GM23338 (cell line): ENCODE measurements at regions not wholly inside any gene's neighbourhood (a gene's known extent, or its start where the extent isn't known, plus 50 kb on each side); places are given as distances from the start of the nearest gene placed in this dataset.

Experiments
- ATAC-seq: fragments of 200-7000 bp; cut with Tn5 transposase; 3 replicates; pipeline ENCODE4 v1.9.1; 2020
- DNase-seq: peaks from one replicate; pipeline ENCODE4 v3.0.0-alpha.2; 2015; ENCODE audit warnings: low spot score
- H2AFZ ChIP-seq: fragments of 200-600 bp; sonication (generic); 2 replicates; pipeline ENCODE4 v1.8.0; 2016; ENCODE audit warnings: antibody characterized with exemption, mild to moderate bottlenecking, moderate library complexity
- H3F3A ChIP-seq: fragments of 200-600 bp; sonication (generic); replicated peaks from 2 replicates; pipeline ENCODE4 v1.8.0; 2017; ENCODE audit warnings: antibody characterized with exemption, mixed run types, low read depth
- H3K27ac ChIP-seq: fragments of 200-600 bp; sonication (generic); 2 replicates; pipeline ENCODE4 v1.6.1; 2016; ENCODE audit warnings: low read depth
- H3K27me3 ChIP-seq: fragments of 200-600 bp; sonication (generic); 2 replicates; pipeline ENCODE4 v1.8.0; 2016; ENCODE audit warnings: mild to moderate bottlenecking, mixed run types, moderate library complexity; ENCODE audit not compliant: insufficient read depth
- H3K36me3 ChIP-seq: fragments of 200-600 bp; sonication (generic); 2 replicates; pipeline ENCODE4 v1.8.0; 2016; ENCODE audit warnings: mild to moderate bottlenecking; ENCODE audit not compliant: insufficient read depth
- H3K4me1 ChIP-seq: fragments of 200-600 bp; sonication (generic); 2 replicates; pipeline ENCODE4 v1.8.0; 2016; ENCODE audit warnings: mild to moderate bottlenecking, moderate library complexity; ENCODE audit not compliant: insufficient read depth
- H3K4me2 ChIP-seq: fragments of 200-600 bp; sonication (generic); 2 replicates; pipeline ENCODE4 v1.7.1; 2017; ENCODE audit warnings: mixed run types
- H3K4me3 ChIP-seq: fragments of 200-600 bp; sonication (generic); 2 replicates; pipeline ENCODE4 v1.6.1; 2016; ENCODE audit warnings: mixed run types
- H3K79me2 ChIP-seq: fragments of 200-600 bp; sonication (generic); replicated peaks from 2 replicates; pipeline ENCODE4 v1.8.0; 2017; ENCODE audit warnings: mild to moderate bottlenecking; ENCODE audit not compliant: insufficient read depth
- H3K9me2 ChIP-seq: fragments of 200-600 bp; sonication (generic); 2 replicates; pipeline ENCODE4 v1.8.0; 2017; ENCODE audit not compliant: insufficient read depth
- H4K20me1 ChIP-seq: fragments of 200-600 bp; sonication (generic); replicated peaks from 2 replicates; pipeline ENCODE4 v1.8.0; 2017; ENCODE audit warnings: mild to moderate bottlenecking; ENCODE audit not compliant: insufficient read depth
- H3K27ac Mint-ChIP-seq: 2 replicates; pipeline ENCODE4 v1.8.0; 2020; ENCODE audit warnings: inconsistent platforms, mild to moderate bottlenecking, moderate library complexity, mixed read lengths
- H3K27me3 Mint-ChIP-seq: 3 replicates; pipeline ENCODE4 v1.8.0; 2022; ENCODE audit warnings: low read depth, mild to moderate bottlenecking, moderate library complexity, mixed read lengths, inconsistent platforms; ENCODE audit not compliant: insufficient read depth, poor library complexity
- H3K36me3 Mint-ChIP-seq: 3 replicates; pipeline ENCODE4 v1.8.0; 2021; ENCODE audit warnings: low read depth, mild to moderate bottlenecking, inconsistent platforms, moderate library complexity, mixed read lengths
- H3K4me1 Mint-ChIP-seq: 3 replicates; pipeline ENCODE4 v1.8.0; 2020; ENCODE audit warnings: mild to moderate bottlenecking, inconsistent platforms, mixed read lengths
- H3K4me3 Mint-ChIP-seq: 3 replicates; pipeline ENCODE4 v1.8.0; 2021; ENCODE audit warnings: moderate library complexity, mild to moderate bottlenecking, inconsistent platforms, mixed read lengths
- H3K9me3 Mint-ChIP-seq: 3 replicates; pipeline ENCODE4 v1.8.0; 2020; ENCODE audit warnings: moderate library complexity, mild to moderate bottlenecking, inconsistent platforms, mixed read lengths
- CREB1 ChIP-seq: fragments of 250-450 bp; sonication (Bioruptor Pico); IDR thresholded peaks from 2 replicates; pipeline ENCODE4 v1.5.0; 2020; ENCODE audit warnings: low read depth, mild to moderate bottlenecking, moderate library complexity
- ETS1 ChIP-seq: IDR thresholded peaks from 2 replicates; pipeline ENCODE4 v1.6.1; 2016; ENCODE audit warnings: antibody characterized with exemption
- EZH2 ChIP-seq: fragments of 200-600 bp; sonication (generic); IDR thresholded peaks from one replicate; pipeline ENCODE4 v1.8.0; 2017; ENCODE audit warnings: antibody characterized with exemption, mild to moderate bottlenecking, low read depth; ENCODE audit not compliant: unreplicated experiment
- EZH2phosphoT487 ChIP-seq: fragments of 200-600 bp; sonication (generic); IDR thresholded peaks from one replicate; pipeline ENCODE4 v1.8.1; 2018; ENCODE audit warnings: antibody characterized with exemption; ENCODE audit not compliant: unreplicated experiment
- JUNB ChIP-seq: IDR thresholded peaks from one replicate; pipeline ENCODE4 v1.6.1; 2016; ENCODE audit warnings: antibody characterized with exemption; ENCODE audit not compliant: unreplicated experiment
- NANOG ChIP-seq: IDR thresholded peaks from 2 replicates; pipeline ENCODE4 v1.6.1; 2016; ENCODE audit warnings: antibody characterized with exemption, borderline replicate concordance
- POLR2AphosphoS5 ChIP-seq: IDR thresholded peaks from 2 replicates; pipeline ENCODE4 v1.6.1; 2016; ENCODE audit warnings: antibody characterized with exemption, low read depth
- REST ChIP-seq: IDR thresholded peaks from one replicate; pipeline ENCODE4 v1.6.1; 2018; ENCODE audit warnings: antibody characterized with exemption; ENCODE audit not compliant: unreplicated experiment
- STAT1 ChIP-seq: IDR thresholded peaks from one replicate; pipeline ENCODE4 v1.6.1; 2016; ENCODE audit warnings: antibody characterized with exemption; ENCODE audit not compliant: unreplicated experiment
- ZNF114 ChIP-seq: fragments of 250-450 bp; sonication (Bioruptor Pico); IDR thresholded peaks from 2 replicates; pipeline ENCODE4 v1.5.0; 2020; ENCODE audit warnings: mild to moderate bottlenecking, moderate library complexity
- ZNF331 ChIP-seq: fragments of 250-450 bp; sonication (Bioruptor Pico); IDR thresholded peaks from 2 replicates; pipeline ENCODE4 v1.5.0; 2020; ENCODE audit warnings: low read depth, mild to moderate bottlenecking, moderate library complexity
- TF ChIP-seq, protein P1 (sequence below), 2 experiments: fragments of 200-600 bp in 1 of 2; sonication (generic) in 1 of 2; conservative IDR thresholded peaks; 2 replicates each; pipeline versions ENCODE4 v1.5.1 to v1.6.1; 2016 to 2017; ENCODE audit warnings: antibody characterized with exemption in 2 of 2, low read depth in 2 of 2, mild to moderate bottlenecking in 2 of 2, moderate library complexity in 1 of 2
- TF ChIP-seq, protein P2 (sequence below): fragments of 250-450 bp; sonication (Bioruptor Pico); IDR thresholded peaks from 2 replicates; pipeline ENCODE4 v1.5.0; 2020; ENCODE audit warnings: mild to moderate bottlenecking, moderate library complexity

GRCh38 chr16:64718486-64718885, 403.4 kb downstream of the CDH11 start:
- H3K4me1 Mint-ChIP-seq: peaks cover 6% of the 10 kb centered on the region; the same call in 2 of the 3 replicates
- no peak for TF ChIP-seq ZNF114 (CRISPR knock-in tag)
- no peak for TF ChIP-seq ETS1
- TF ChIP-seq CREB1: no peak
- no peak for TF ChIP-seq REST
- no peak for TF ChIP-seq POLR2AphosphoS5
- no peak for TF ChIP-seq EZH2
- no peak for TF ChIP-seq ZNF331 (CRISPR knock-in tag)
- no peak for TF ChIP-seq NANOG
- TF ChIP-seq, protein P1, sequence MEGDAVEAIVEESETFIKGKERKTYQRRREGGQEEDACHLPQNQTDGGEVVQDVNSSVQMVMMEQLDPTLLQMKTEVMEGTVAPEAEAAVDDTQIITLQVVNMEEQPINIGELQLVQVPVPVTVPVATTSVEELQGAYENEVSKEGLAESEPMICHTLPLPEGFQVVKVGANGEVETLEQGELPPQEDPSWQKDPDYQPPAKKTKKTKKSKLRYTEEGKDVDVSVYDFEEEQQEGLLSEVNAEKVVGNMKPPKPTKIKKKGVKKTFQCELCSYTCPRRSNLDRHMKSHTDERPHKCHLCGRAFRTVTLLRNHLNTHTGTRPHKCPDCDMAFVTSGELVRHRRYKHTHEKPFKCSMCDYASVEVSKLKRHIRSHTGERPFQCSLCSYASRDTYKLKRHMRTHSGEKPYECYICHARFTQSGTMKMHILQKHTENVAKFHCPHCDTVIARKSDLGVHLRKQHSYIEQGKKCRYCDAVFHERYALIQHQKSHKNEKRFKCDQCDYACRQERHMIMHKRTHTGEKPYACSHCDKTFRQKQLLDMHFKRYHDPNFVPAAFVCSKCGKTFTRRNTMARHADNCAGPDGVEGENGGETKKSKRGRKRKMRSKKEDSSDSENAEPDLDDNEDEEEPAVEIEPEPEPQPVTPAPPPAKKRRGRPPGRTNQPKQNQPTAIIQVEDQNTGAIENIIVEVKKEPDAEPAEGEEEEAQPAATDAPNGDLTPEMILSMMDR (conservative IDR thresholded peaks at IDR 0.05; ENCODE audit: low read depth in 2 of 2): no peak
- TF ChIP-seq, protein P2, sequence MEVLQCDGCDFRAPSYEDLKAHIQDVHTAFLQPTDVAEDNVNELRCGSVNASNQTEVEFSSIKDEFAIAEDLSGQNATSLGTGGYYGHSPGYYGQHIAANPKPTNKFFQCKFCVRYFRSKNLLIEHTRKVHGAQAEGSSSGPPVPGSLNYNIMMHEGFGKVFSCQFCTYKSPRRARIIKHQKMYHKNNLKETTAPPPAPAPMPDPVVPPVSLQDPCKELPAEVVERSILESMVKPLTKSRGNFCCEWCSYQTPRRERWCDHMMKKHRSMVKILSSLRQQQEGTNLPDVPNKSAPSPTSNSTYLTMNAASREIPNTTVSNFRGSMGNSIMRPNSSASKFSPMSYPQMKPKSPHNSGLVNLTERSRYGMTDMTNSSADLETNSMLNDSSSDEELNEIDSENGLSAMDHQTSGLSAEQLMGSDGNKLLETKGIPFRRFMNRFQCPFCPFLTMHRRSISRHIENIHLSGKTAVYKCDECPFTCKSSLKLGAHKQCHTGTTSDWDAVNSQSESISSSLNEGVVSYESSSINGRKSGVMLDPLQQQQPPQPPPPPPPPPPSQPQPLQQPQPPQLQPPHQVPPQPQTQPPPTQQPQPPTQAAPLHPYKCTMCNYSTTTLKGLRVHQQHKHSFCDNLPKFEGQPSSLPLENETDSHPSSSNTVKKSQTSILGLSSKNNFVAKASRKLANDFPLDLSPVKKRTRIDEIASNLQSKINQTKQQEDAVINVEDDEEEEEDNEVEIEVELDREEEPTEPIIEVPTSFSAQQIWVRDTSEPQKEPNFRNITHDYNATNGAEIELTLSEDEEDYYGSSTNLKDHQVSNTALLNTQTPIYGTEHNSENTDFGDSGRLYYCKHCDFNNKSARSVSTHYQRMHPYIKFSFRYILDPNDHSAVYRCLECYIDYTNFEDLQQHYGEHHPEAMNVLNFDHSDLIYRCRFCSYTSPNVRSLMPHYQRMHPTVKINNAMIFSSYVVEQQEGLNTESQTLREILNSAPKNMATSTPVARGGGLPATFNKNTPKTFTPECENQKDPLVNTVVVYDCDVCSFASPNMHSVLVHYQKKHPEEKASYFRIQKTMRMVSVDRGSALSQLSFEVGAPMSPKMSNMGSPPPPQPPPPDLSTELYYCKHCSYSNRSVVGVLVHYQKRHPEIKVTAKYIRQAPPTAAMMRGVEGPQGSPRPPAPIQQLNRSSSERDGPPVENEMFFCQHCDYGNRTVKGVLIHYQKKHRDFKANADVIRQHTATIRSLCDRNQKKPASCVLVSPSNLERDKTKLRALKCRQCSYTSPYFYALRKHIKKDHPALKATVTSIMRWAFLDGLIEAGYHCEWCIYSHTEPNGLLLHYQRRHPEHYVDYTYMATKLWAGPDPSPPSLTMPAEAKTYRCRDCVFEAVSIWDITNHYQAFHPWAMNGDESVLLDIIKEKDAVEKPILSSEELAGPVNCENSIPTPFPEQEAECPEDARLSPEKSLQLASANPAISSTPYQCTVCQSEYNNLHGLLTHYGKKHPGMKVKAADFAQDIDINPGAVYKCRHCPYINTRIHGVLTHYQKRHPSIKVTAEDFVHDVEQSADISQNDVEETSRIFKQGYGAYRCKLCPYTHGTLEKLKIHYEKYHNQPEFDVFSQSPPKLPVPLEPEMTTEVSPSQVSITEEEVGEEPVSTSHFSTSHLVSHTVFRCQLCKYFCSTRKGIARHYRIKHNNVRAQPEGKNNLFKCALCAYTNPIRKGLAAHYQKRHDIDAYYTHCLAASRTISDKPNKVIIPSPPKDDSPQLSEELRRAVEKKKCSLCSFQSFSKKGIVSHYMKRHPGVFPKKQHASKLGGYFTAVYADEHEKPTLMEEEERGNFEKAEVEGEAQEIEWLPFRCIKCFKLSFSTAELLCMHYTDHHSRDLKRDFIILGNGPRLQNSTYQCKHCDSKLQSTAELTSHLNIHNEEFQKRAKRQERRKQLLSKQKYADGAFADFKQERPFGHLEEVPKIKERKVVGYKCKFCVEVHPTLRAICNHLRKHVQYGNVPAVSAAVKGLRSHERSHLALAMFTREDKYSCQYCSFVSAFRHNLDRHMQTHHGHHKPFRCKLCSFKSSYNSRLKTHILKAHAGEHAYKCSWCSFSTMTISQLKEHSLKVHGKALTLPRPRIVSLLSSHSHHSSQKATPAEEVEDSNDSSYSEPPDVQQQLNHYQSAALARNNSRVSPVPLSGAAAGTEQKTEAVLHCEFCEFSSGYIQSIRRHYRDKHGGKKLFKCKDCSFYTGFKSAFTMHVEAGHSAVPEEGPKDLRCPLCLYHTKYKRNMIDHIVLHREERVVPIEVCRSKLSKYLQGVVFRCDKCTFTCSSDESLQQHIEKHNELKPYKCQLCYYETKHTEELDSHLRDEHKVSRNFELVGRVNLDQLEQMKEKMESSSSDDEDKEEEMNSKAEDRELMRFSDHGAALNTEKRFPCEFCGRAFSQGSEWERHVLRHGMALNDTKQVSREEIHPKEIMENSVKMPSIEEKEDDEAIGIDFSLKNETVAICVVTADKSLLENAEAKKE: no peak
- TF ChIP-seq EZH2phosphoT487: no peak
- no peak for TF ChIP-seq STAT1
- TF ChIP-seq JUNB: no peak
- no peak overlapping the region for H3K4me3 Mint-ChIP-seq
- H3K36me3 Mint-ChIP-seq: no peaks in the 10 kb centered on the region
- no peak overlapping the region for H3K27ac Mint-ChIP-seq
- H3K4me1 ChIP-seq: no peaks in the 10 kb centered on the region; the same call in 1 of the 2 replicates
- H3K27ac ChIP-seq: no peak overlapping the region
- no peak overlapping the region for H3K4me3 ChIP-seq
- no peaks in the 10 kb centered on the region for H3F3A ChIP-seq
- H3K36me3 ChIP-seq: no peaks in the 10 kb centered on the region
- no peaks in the 10 kb centered on the region for H3K27me3 ChIP-seq
- H4K20me1 ChIP-seq: no peaks in the 10 kb centered on the region
- H3K9me2 ChIP-seq: no peaks in the 10 kb centered on the region; the same call in 1 of the 2 replicates
- no peaks in the 10 kb centered on the region for H3K79me2 ChIP-seq
- no peaks in the 10 kb centered on the region; the same call in 2 of the 3 replicates for H3K9me3 Mint-ChIP-seq
- no peak for ATAC-seq
- no peak for DNase-seq
- no peak overlapping the region for H2AFZ ChIP-seq
- no peak overlapping the region for H3K4me2 ChIP-seq
- no peaks in the 10 kb centered on the region for H3K27me3 Mint-ChIP-seq
